ENCODE measurements at regions not wholly inside any gene's neighbourhood (a gene's known extent, or its start where the extent isn't known, plus 50 kb on each side); places are given as distances from the start of the nearest gene placed in this dataset.

GRCh38 chr4:175215657-175216056 lies 297.5 kb downstream of the ADAM29 start:
- no peaks in the 10 kb centered on the region for H3K4me1 Mint-ChIP-seq
- DNase-seq, result no peak
- POLR2A ChIA-PET, result no interaction called here
- H3K4me3 Mint-ChIP-seq, result no peak overlapping the region
- Histone ChIP-seq H3K9me3 (no peaks in the 10 kb centered on the region), H3K27ac (ENCODE audit: low read length) (no peak overlapping the region), H3K4me1 (ENCODE audit: control insufficient read depth in 1 of 2, extremely low read depth in 1 of 2, insufficient read depth in 2 of 2, low read length in 2 of 2) (no peaks in the 10 kb centered on the region), H3K36me3 (ENCODE audit: control insufficient read depth in 2 of 2, extremely low read depth in 1 of 2, insufficient read depth in 1 of 2, low read length in 1 of 2) (no peaks in the 10 kb centered on the region), H3K4me3 (ENCODE audit: control insufficient read depth in 1 of 2, extremely low read depth in 1 of 2, low read length in 1 of 2) (no peak overlapping the region), H3K27me3 (replicated peaks in 1 of 2; ENCODE audit: control insufficient read depth in 2 of 2, extremely low read depth in 1 of 2, insufficient read depth in 2 of 2, low read length in 1 of 2) (no peaks in the 10 kb centered on the region)
- H3K36me3 Mint-ChIP-seq, result no peaks in the 10 kb centered on the region
- CTCF ChIA-PET, result no interaction called here
- H3K27me3 Mint-ChIP-seq, result no peaks in the 10 kb centered on the region
- no peak for ATAC-seq (replicated peaks in 1 of 4)
- 75% methylated on average over 1 of the region's 1 CpG for WGBS (ENCODE audit: insufficient coverage)
- no peak overlapping the region for H3K27ac Mint-ChIP-seq
- peaks cover 0 to 20% (median 5%) of the 10 kb centered on the region in 3 donors for H3K9me3 Mint-ChIP-seq

GRCh38 chr4:175229154-175229553 lies 311.0 kb downstream of the ADAM29 start:
- no peaks in the 10 kb centered on the region for H3K4me1 ChIP-seq (ENCODE audit: control insufficient read depth in 1 of 2, extremely low read depth in 1 of 2, insufficient read depth in 2 of 2, low read length in 2 of 2)
- CTCF ChIA-PET, result no interaction called here
- H3K4me3 Mint-ChIP-seq, result no peak overlapping the region
- DNase-seq (no peak), ATAC-seq (replicated peaks in 1 of 4) (no peak)
- no peaks in the 10 kb centered on the region for H3K36me3 Mint-ChIP-seq
- no CpG with 5 or more reads among the region's 1 CpG for WGBS (ENCODE audit: insufficient coverage)
- H3K27me3 Mint-ChIP-seq, result no peaks in the 10 kb centered on the region
- H3K4me1 Mint-ChIP-seq, result no peaks in the 10 kb centered on the region
- H3K27me3 ChIP-seq (replicated peaks in 1 of 2; ENCODE audit: control insufficient read depth in 2 of 2, extremely low read depth in 1 of 2, insufficient read depth in 2 of 2, low read length in 1 of 2), result no peaks in the 10 kb centered on the region
- H3K27ac Mint-ChIP-seq, result no peak overlapping the region
- no peaks in the 10 kb centered on the region for H3K36me3 ChIP-seq (ENCODE audit: control insufficient read depth in 2 of 2, extremely low read depth in 1 of 2, insufficient read depth in 1 of 2, low read length in 1 of 2)
- no peak overlapping the region for H3K27ac ChIP-seq (ENCODE audit: low read length)
- POLR2A ChIA-PET, result no interaction called here
- H3K4me3 ChIP-seq (ENCODE audit: control insufficient read depth in 1 of 2, extremely low read depth in 1 of 2, low read length in 1 of 2), result no peak overlapping the region
- H3K9me3 ChIP-seq, result no peaks in the 10 kb centered on the region
- H3K9me3 Mint-ChIP-seq, result peaks cover 0 to 2% (median 0%) of the 10 kb centered on the region in 3 donors

- Histone ChIP-seq H3K9me3 (no peaks in the 10 kb centered on the region), H3K27me3 (replicated peaks in 1 of 2; ENCODE audit: control insufficient read depth in 2 of 2, extremely low read depth in 1 of 2, insufficient read depth in 2 of 2, low read length in 1 of 2) (no peaks in the 10 kb centered on the region), H3K36me3 (ENCODE audit: control insufficient read depth in 2 of 2, extremely low read depth in 1 of 2, insufficient read depth in 1 of 2, low read length in 1 of 2) (no peaks in the 10 kb centered on the region), H3K4me3 (ENCODE audit: control insufficient read depth in 1 of 2, extremely low read depth in 1 of 2, low read length in 1 of 2) (no peak overlapping the region), H3K4me1 (ENCODE audit: control insufficient read depth in 1 of 2, extremely low read depth in 1 of 2, insufficient read depth in 2 of 2, low read length in 2 of 2) (no peaks in the 10 kb centered on the region), H3K27ac (ENCODE audit: low read length) (no peak overlapping the region)
- Mint-ChIP-seq H3K9me3 (peaks cover 0 to 4% (median 0%) of the 10 kb centered on the region in 3 donors), H3K36me3 (no peaks in the 10 kb centered on the region), H3K4me3 (no peak overlapping the region), H3K4me1 (no peaks in the 10 kb centered on the region), H3K27ac (no peak overlapping the region), H3K27me3 (no peaks in the 10 kb centered on the region)
- no peak for ATAC-seq (replicated peaks in 1 of 4)
- no peak for DNase-seq
- no CpG with 5 or more reads among the region's 2 CpGs for WGBS (ENCODE audit: insufficient coverage)
- POLR2A ChIA-PET, result no interaction called here
- CTCF ChIA-PET, result no interaction called here
Observed at GRCh38 chr4:175234162-175234561, 316.0 kb downstream of the ADAM29 start.

- CTCF ChIA-PET, result no interaction called here
- no peaks in the 10 kb centered on the region for H3K36me3 ChIP-seq (ENCODE audit: control insufficient read depth in 2 of 2, extremely low read depth in 1 of 2, insufficient read depth in 1 of 2, low read length in 1 of 2)
- H3K27me3 ChIP-seq (replicated peaks in 1 of 2; ENCODE audit: control insufficient read depth in 2 of 2, extremely low read depth in 1 of 2, insufficient read depth in 2 of 2, low read length in 1 of 2), result no peaks in the 10 kb centered on the region
- no peak overlapping the region for H3K27ac ChIP-seq (ENCODE audit: low read length)
- POLR2A ChIA-PET, result no interaction called here
- Mint-ChIP-seq H3K36me3 (no peaks in the 10 kb centered on the region), H3K4me3 (no peak overlapping the region), H3K9me3 (peaks cover 0 to 5% (median 2%) of the 10 kb centered on the region in 3 donors), H3K4me1 (no peaks in the 10 kb centered on the region), H3K27ac (no peak overlapping the region), H3K27me3 (no peaks in the 10 kb centered on the region)
- no CpG with 5 or more reads among the region's 2 CpGs for WGBS (ENCODE audit: insufficient coverage)
- H3K4me3 ChIP-seq (ENCODE audit: control insufficient read depth in 1 of 2, extremely low read depth in 1 of 2, low read length in 1 of 2), result no peak overlapping the region
- H3K4me1 ChIP-seq (ENCODE audit: control insufficient read depth in 1 of 2, extremely low read depth in 1 of 2, insufficient read depth in 2 of 2, low read length in 2 of 2), result no peaks in the 10 kb centered on the region
- DNase-seq, result no peak
- ATAC-seq (replicated peaks in 1 of 4), result no peak
- no peaks in the 10 kb centered on the region for H3K9me3 ChIP-seq
Observed at GRCh38 chr4:175238827-175239517, 320.8 kb downstream of the ADAM29 start.

- ATAC-seq (replicated peaks in 1 of 4), result no peak
- CTCF ChIA-PET, result no interaction called here
Observed at GRCh38 chr4:175246941-175247340, 328.8 kb downstream of the ADAM29 start.

GRCh38 chr4:175252642-175253041 lies 334.5 kb downstream of the ADAM29 start:
- Mint-ChIP-seq H3K4me3 (no peak overlapping the region), H3K27me3 (no peaks in the 10 kb centered on the region), H3K27ac (no peak overlapping the region), H3K36me3 (no peaks in the 10 kb centered on the region), H3K4me1 (no peaks in the 10 kb centered on the region), H3K9me3 (peaks cover 4% of the 10 kb centered on the region in 3 donors)
- ATAC-seq (replicated peaks in 1 of 4) (no peak), DNase-seq (no peak)
- Histone ChIP-seq H3K27me3 (replicated peaks in 1 of 2; ENCODE audit: control insufficient read depth in 2 of 2, extremely low read depth in 1 of 2, insufficient read depth in 2 of 2, low read length in 1 of 2) (no peaks in the 10 kb centered on the region), H3K4me3 (ENCODE audit: control insufficient read depth in 1 of 2, extremely low read depth in 1 of 2, low read length in 1 of 2) (no peak overlapping the region), H3K27ac (ENCODE audit: low read length) (no peak overlapping the region), H3K36me3 (ENCODE audit: control insufficient read depth in 2 of 2, extremely low read depth in 1 of 2, insufficient read depth in 1 of 2, low read length in 1 of 2) (no peaks in the 10 kb centered on the region), H3K9me3 (no peaks in the 10 kb centered on the region), H3K4me1 (ENCODE audit: control insufficient read depth in 1 of 2, extremely low read depth in 1 of 2, insufficient read depth in 2 of 2, low read length in 2 of 2) (no peaks in the 10 kb centered on the region)
- ChIA-PET POLR2A (no interaction called here), CTCF (no interaction called here)
- no CpG with 5 or more reads among the region's 5 CpGs for WGBS (ENCODE audit: insufficient coverage)

More at GRCh38 chr4:175246941-175247340, 328.8 kb downstream of the ADAM29 start:
- Mint-ChIP-seq H3K9me3 (peaks cover 5 to 9% (median 5%) of the 10 kb centered on the region in 3 donors), H3K27me3 (no peaks in the 10 kb centered on the region), H3K36me3 (no peaks in the 10 kb centered on the region), H3K4me1 (no peaks in the 10 kb centered on the region), H3K4me3 (no peak overlapping the region), H3K27ac (no peak overlapping the region)
- no peak overlapping the region for H3K4me3 ChIP-seq (ENCODE audit: control insufficient read depth in 1 of 2, extremely low read depth in 1 of 2, low read length in 1 of 2)
- DNase-seq, result no peak
- no peaks in the 10 kb centered on the region for H3K27me3 ChIP-seq (replicated peaks in 1 of 2; ENCODE audit: control insufficient read depth in 2 of 2, extremely low read depth in 1 of 2, insufficient read depth in 2 of 2, low read length in 1 of 2)
- POLR2A ChIA-PET, result no interaction called here
- H3K9me3 ChIP-seq, result no peaks in the 10 kb centered on the region
- 100% methylated on average over 1 of the region's 3 CpGs for WGBS (ENCODE audit: insufficient coverage)
- H3K36me3 ChIP-seq (ENCODE audit: control insufficient read depth in 2 of 2, extremely low read depth in 1 of 2, insufficient read depth in 1 of 2, low read length in 1 of 2), result no peaks in the 10 kb centered on the region
- no peak overlapping the region for H3K27ac ChIP-seq (ENCODE audit: low read length)
- H3K4me1 ChIP-seq (ENCODE audit: control insufficient read depth in 1 of 2, extremely low read depth in 1 of 2, insufficient read depth in 2 of 2, low read length in 2 of 2), result no peaks in the 10 kb centered on the region
